Fibroblast of pulmonary artery (primary cell): ENCODE measurements at regions not wholly inside any gene's neighbourhood (a gene's known extent, or its start where the extent isn't known, plus 50 kb on each side); places are given as distances from the start of the nearest gene placed in this dataset.

ENCODE experiments used
- DNase-seq: peaks from one replicate; pipeline ENCODE4 v3.0.0-alpha.2; 2010; ENCODE audit warnings: low read depth
- H3K4me3 ChIP-seq: replicated peaks from 2 replicates; pipeline ENCODE4 v1.5.1; 2011; ENCODE audit warnings: low read depth, mild to moderate bottlenecking, control low read depth, low read length, moderate library complexity
- TF ChIP-seq, protein P1 (sequence below): IDR thresholded peaks from 2 replicates; pipeline ENCODE4 v1.5.1; 2011; ENCODE audit warnings: mild to moderate bottlenecking, control low read depth, low read length, inconsistent platforms; ENCODE audit errors: missing control alignments

DNA sequence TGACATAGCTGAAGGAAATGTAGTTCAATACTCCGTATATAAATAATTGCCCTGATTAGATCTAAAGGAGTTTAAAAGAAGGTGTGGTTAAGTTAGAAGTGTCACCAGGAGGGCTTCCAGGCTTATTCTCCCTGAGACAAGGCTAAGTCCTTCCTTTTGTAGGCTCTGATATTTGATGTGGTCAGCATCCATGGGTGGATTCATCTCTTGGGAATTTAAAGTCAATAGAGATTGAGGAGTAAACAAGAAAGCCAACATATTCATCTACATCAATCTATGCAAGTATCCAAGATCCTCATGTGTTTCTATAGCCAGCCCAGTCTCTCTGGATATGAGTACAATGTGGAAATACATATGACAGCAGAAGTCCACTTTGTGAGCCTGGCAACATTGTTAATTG, 76.8 kb downstream of the KCTD12 start:
- peak; percentile 38 for DNase-seq
- TF ChIP-seq, protein P1, sequence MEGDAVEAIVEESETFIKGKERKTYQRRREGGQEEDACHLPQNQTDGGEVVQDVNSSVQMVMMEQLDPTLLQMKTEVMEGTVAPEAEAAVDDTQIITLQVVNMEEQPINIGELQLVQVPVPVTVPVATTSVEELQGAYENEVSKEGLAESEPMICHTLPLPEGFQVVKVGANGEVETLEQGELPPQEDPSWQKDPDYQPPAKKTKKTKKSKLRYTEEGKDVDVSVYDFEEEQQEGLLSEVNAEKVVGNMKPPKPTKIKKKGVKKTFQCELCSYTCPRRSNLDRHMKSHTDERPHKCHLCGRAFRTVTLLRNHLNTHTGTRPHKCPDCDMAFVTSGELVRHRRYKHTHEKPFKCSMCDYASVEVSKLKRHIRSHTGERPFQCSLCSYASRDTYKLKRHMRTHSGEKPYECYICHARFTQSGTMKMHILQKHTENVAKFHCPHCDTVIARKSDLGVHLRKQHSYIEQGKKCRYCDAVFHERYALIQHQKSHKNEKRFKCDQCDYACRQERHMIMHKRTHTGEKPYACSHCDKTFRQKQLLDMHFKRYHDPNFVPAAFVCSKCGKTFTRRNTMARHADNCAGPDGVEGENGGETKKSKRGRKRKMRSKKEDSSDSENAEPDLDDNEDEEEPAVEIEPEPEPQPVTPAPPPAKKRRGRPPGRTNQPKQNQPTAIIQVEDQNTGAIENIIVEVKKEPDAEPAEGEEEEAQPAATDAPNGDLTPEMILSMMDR: no peak

DNA sequence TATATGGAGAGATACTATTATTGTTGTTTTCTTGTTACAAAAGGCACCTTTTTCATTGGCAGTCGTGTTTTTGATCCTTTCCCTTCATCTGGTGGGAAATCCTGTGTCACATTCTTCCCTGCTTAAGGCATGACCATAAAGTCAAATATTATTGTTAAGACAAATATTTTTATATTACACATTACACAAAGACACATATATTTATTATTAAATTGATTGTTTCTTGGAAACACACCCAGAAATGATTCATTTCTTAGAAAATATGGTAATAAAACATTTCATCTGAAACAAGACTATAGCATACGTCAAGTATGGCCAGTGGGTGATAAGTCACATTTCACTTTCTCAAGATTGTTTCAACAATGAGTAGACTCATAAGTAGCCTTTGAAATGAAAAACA, 77.3 kb downstream of the KCTD12 start:
- no peak overlapping the region for H3K4me3 ChIP-seq
- DNase-seq: peak; percentile 64
- TF ChIP-seq, protein P1: no peak

More for the DNA sequence above, 76.8 kb downstream of the KCTD12 start:
- no peak overlapping the region for H3K4me3 ChIP-seq

GRCh38 chr13:76804801-76805200, 81.4 kb downstream of the KCTD12 start:
- DNase-seq: no peak
- TF ChIP-seq, protein P1: no peak
- no peak overlapping the region for H3K4me3 ChIP-seq

DNA sequence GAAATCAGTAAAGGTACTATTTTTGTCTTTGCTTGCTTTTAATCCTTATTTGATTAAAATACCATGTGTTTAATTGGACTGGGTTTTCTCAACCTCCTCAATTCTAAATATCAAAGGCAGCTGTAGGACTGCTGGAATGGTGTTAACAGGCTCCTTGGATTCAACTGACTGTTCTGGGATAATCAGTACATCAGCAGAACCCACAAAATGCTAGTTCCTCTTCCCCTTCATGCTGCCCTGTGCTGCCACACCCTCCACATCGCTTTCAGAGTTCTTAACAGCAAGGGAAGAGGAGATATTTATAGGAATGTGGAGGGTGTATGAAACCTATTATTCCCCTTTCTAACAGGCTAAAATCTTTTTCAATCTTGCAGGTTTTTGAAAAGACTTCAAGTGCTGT, 82.4 kb downstream of the KCTD12 start:
- TF ChIP-seq, protein P1: no peak
- no peak overlapping the region for H3K4me3 ChIP-seq
- DNase-seq: no peak

- no peak for DNase-seq
- TF ChIP-seq, protein P1: no peak
- no peak overlapping the region for H3K4me3 ChIP-seq
These were observed 85.3 kb downstream of the KCTD12 start for GRCh38 chr13:76800943-76801342.

- TF ChIP-seq, protein P1: no peak
- no peak overlapping the region for H3K4me3 ChIP-seq
- peak; percentile 44 for DNase-seq
These were observed 86.5 kb downstream of the KCTD12 start for GRCh38 chr13:76799696-76800095.

DNA sequence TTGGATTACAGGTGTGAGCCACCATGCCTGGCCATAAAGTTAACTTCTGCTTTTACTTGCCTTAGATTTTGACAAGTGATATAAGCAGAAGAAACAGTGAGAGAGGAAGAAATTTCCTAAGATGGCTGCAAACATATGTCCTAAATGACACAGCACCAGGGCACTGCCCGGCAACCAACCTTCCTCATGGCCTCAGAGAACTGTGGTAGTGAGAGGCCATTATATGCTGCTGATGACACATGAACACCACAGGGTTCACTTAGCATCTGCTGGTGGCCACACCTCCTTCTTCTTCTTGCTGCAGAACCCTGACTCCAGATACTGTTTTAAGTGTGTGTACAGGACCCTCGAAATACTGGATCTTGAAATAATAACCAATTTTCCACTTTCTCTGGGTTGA, 88.2 kb downstream of the KCTD12 start:
- H3K4me3 ChIP-seq: no peak overlapping the region
- TF ChIP-seq, protein P1: no peak
- DNase-seq: no peak
